ENCODE measurements at regions not wholly inside any gene's neighbourhood (a gene's known extent, or its start where the extent isn't known, plus 50 kb on each side); places are given as distances from the start of the nearest gene placed in this dataset.

GRCh38 chr22:47445212-47445611, 682.8 kb downstream of the TBC1D22A start:
- no peak for ATAC-seq (ENCODE audit: insufficient number of reproducible peaks, low FRiP score, low read depth)
- Histone ChIP-seq H3K4me3 (no peak overlapping the region), H3K27ac (no peak overlapping the region), H3K27me3 (replicated peaks; ENCODE audit: insufficient read depth) (no peaks in the 10 kb centered on the region), H3K9me3 (no peaks in the 10 kb centered on the region), H3K36me3 (no peaks in the 10 kb centered on the region), H3K4me1 (ENCODE audit: control insufficient read depth in 1 of 2, low read depth in 2 of 2) (no peaks in the 10 kb centered on the region)
- DNase-seq (ENCODE audit: low spot score), result no peak
- no peak for TF ChIP-seq CTCF (IDR thresholded peaks at IDR 0.05)

- Histone ChIP-seq H3K36me3 (no peaks in the 10 kb centered on the region), H3K27ac (no peak overlapping the region), H3K27me3 (replicated peaks; ENCODE audit: insufficient read depth) (no peaks in the 10 kb centered on the region), H3K9me3 (no peaks in the 10 kb centered on the region), H3K4me1 (ENCODE audit: control insufficient read depth in 1 of 2, low read depth in 2 of 2) (no peaks in the 10 kb centered on the region), H3K4me3 (no peak overlapping the region)
- no peak for TF ChIP-seq CTCF (IDR thresholded peaks at IDR 0.05)
- ATAC-seq (ENCODE audit: insufficient number of reproducible peaks, low FRiP score, low read depth), result no peak
- no peak for DNase-seq (ENCODE audit: low spot score)
Measured at GRCh38 chr22:47444746-47445065, 682.3 kb downstream of the TBC1D22A start.

- DNase-seq (ENCODE audit: low spot score) (no peak), ATAC-seq (ENCODE audit: insufficient number of reproducible peaks, low FRiP score, low read depth) (no peak)
- H3K36me3 ChIP-seq, result no peaks in the 10 kb centered on the region
- no peaks in the 10 kb centered on the region for H3K4me1 ChIP-seq (ENCODE audit: control insufficient read depth in 1 of 2, low read depth in 2 of 2)
- no peaks in the 10 kb centered on the region for H3K27me3 ChIP-seq (replicated peaks; ENCODE audit: insufficient read depth)
- no peaks in the 10 kb centered on the region for H3K9me3 ChIP-seq
- H3K27ac ChIP-seq, result no peak overlapping the region
- no peak for TF ChIP-seq CTCF (IDR thresholded peaks at IDR 0.05)
- no peak overlapping the region for H3K4me3 ChIP-seq
Measured at GRCh38 chr22:47443836-47444745, 681.6 kb downstream of the TBC1D22A start.

- Histone ChIP-seq H3K27ac (no peak overlapping the region), H3K27me3 (replicated peaks; ENCODE audit: insufficient read depth) (no peaks in the 10 kb centered on the region), H3K9me3 (no peaks in the 10 kb centered on the region), H3K4me3 (no peak overlapping the region), H3K36me3 (no peaks in the 10 kb centered on the region), H3K4me1 (ENCODE audit: control insufficient read depth in 1 of 2, low read depth in 2 of 2) (no peaks in the 10 kb centered on the region)
- no peak for TF ChIP-seq CTCF (IDR thresholded peaks at IDR 0.05)
- ATAC-seq (ENCODE audit: insufficient number of reproducible peaks, low FRiP score, low read depth) (no peak), DNase-seq (ENCODE audit: low spot score) (no peak)
Measured at GRCh38 chr22:47442821-47443220, 680.4 kb downstream of the TBC1D22A start.

- Histone ChIP-seq H3K4me3 (no peak overlapping the region), H3K27me3 (replicated peaks; ENCODE audit: insufficient read depth) (no peaks in the 10 kb centered on the region), H3K9me3 (no peaks in the 10 kb centered on the region), H3K27ac (no peak overlapping the region), H3K36me3 (no peaks in the 10 kb centered on the region), H3K4me1 (ENCODE audit: control insufficient read depth in 1 of 2, low read depth in 2 of 2) (no peaks in the 10 kb centered on the region)
- no peak for DNase-seq (ENCODE audit: low spot score)
- no peak for ATAC-seq (ENCODE audit: insufficient number of reproducible peaks, low FRiP score, low read depth)
- no peak for TF ChIP-seq CTCF (IDR thresholded peaks at IDR 0.05)
Measured at GRCh38 chr22:47439643-47440265, 677.3 kb downstream of the TBC1D22A start.
